Endothelial cell of umbilical vein (primary cell): ENCODE measurements at regions not wholly inside any gene's neighbourhood (a gene's known extent, or its start where the extent isn't known, plus 50 kb on each side); places are given as distances from the start of the nearest gene placed in this dataset.

Experiments used
- EZH2 ChIP-seq: IDR thresholded peaks from 2 replicates; pipeline ENCODE4 v1.6.1; 2012; ENCODE audit warnings: borderline replicate concordance, low read depth, mild to moderate bottlenecking, moderate library complexity, low read length, inconsistent platforms; ENCODE audit not compliant: severe bottlenecking
- FOS ChIP-seq: IDR thresholded peaks from 2 replicates; pipeline ENCODE4 v1.6.1; 2011; ENCODE audit warnings: mild to moderate bottlenecking, low read length, moderate library complexity, borderline replicate concordance; ENCODE audit not compliant: insufficient read depth
- POLR2A ChIP-seq: IDR thresholded peaks from 2 replicates; pipeline ENCODE4 v1.6.1; 2012; ENCODE audit warnings: low read depth, mild to moderate bottlenecking, control low read depth, low read length
- POLR2AphosphoS5 ChIP-seq: IDR thresholded peaks from 2 replicates; pipeline ENCODE4 v1.6.1; 2012; ENCODE audit warnings: low read depth, mild to moderate bottlenecking, control low read depth, low read length, moderate library complexity; ENCODE audit not compliant: insufficient read depth
- TF ChIP-seq, protein P1 (sequence below), 2 donors: IDR thresholded peaks; 1 replicate in 1 of 2; 2 replicates in 1 of 2; pipeline ENCODE4 v1.5.1; 2011; ENCODE audit warnings: low read length in 2 of 2, mild to moderate bottlenecking in 2 of 2, moderate library complexity in 2 of 2, control low read depth in 1 of 2, inconsistent platforms in 1 of 2, low read depth in 1 of 2; ENCODE audit not compliant: insufficient read depth in 1 of 2; ENCODE audit errors: extremely low read depth in 1 of 2

DNA sequence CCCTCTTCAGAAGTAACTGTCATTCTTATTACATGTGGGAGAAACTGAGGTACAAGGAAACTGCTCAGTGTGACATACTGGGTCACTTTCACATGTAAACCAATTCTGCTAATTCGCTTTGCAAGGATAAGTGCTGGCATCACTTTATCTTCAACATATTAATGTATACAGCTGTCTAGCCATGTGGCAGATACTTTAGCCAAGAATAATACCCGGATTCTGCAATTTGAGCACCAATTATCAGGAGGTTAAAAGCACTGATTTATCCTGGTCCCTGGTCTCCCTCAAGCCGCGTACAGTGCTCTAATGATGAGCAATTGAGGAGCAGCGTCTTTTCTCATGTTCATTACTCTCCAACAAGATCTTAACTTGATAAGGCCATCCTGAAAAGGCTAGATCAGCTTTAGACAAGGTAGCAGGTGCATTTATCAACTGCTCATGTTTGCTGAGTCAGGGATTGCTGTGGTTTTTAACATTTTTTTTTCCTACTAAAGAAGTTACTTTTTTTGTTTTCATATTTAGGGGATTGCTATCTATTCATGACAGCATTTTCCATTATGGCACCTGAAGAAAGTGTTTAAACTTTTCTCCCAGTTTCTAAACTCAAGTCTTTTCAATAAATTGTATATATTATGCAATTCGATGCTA is 1066.3 kb upstream of the MAP3K7 start:
- TF ChIP-seq, protein P1, sequence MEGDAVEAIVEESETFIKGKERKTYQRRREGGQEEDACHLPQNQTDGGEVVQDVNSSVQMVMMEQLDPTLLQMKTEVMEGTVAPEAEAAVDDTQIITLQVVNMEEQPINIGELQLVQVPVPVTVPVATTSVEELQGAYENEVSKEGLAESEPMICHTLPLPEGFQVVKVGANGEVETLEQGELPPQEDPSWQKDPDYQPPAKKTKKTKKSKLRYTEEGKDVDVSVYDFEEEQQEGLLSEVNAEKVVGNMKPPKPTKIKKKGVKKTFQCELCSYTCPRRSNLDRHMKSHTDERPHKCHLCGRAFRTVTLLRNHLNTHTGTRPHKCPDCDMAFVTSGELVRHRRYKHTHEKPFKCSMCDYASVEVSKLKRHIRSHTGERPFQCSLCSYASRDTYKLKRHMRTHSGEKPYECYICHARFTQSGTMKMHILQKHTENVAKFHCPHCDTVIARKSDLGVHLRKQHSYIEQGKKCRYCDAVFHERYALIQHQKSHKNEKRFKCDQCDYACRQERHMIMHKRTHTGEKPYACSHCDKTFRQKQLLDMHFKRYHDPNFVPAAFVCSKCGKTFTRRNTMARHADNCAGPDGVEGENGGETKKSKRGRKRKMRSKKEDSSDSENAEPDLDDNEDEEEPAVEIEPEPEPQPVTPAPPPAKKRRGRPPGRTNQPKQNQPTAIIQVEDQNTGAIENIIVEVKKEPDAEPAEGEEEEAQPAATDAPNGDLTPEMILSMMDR (IDR thresholded peaks at IDR 0.05; ENCODE audit: extremely low read depth in 1 of 2, insufficient read depth in 1 of 2, low read depth in 1 of 2, low read length in 2 of 2) = no peak
- TF ChIP-seq EZH2 (no peak), FOS (no peak), POLR2AphosphoS5 (no peak), POLR2A (no peak)
